ENCODE measurements at regions not wholly inside any gene's neighbourhood (a gene's known extent, or its start where the extent isn't known, plus 50 kb on each side); places are given as distances from the start of the nearest gene placed in this dataset.

- no peak for DNase-seq
Observed at GRCh38 chr6:66896415-66896814, 1189.4 kb upstream of the EYS start.

DNA sequence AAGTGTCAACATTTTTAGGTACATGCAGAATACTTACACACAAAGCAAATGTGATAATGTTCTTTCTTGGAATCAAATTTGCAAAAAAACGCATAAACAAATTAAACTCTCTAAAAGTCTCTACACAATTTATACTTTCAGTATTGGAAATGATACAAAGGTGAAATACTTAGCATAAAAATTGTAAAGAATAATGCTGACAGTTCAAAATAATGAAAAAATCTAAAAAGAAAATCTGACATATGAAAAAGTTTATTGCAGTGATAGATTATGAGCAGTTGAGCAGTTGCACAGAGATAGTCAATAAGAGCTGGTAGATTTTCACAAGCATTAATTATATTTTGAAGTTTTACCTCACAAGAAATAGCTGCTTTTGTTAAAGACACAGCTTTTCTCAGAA, 1176.4 kb upstream of the EYS start:
- DNase-seq, result no peak

DNA sequence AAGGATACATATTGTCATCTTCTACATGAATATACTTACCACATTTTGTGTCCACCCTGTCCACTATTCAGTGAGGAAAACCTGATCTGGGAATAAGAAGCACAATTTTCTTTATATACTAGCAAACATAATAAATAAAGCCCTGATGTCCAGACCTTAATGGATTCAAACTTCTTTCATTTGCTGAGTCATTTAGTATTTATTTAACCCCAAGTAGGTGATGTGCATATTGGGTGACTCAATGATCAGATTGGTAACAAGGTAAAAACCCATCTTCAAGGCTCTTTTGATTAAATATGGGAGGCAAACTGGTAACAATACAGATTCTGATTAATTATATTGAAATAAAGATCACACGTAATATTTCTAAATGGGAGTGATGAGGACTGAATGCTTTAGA, 1159.8 kb upstream of the EYS start:
- DNase-seq, result no peak

GRCh38 chr6:66865771-66866170, 1158.7 kb upstream of the EYS start:
- DNase-seq, result no peak

GRCh38 chr6:66861007-66861541, 1154.0 kb upstream of the EYS start:
- DNase-seq, result no peak

DNA sequence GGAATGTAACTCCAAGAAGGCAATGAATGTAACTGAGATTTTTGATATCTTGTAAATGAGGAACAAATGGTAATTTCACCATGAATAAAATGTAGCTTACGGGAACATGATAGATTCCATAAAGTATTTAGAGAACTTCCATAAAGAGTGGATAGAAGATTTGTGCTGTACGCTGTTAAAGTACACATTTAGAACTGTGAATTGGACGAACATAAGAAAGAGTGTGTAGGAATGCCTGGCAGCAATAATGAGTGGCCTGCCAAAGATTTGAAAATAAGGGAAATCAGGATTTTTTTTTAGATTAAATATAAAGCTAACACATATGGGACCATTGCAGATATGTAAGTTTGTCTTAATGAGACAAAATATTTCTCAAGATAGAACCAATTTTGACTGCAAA, 1153.3 kb upstream of the EYS start:
- DNase-seq, result no peak

- no peak for DNase-seq
Observed at GRCh38 chr6:66858196-66858595, 1151.2 kb upstream of the EYS start.

DNA sequence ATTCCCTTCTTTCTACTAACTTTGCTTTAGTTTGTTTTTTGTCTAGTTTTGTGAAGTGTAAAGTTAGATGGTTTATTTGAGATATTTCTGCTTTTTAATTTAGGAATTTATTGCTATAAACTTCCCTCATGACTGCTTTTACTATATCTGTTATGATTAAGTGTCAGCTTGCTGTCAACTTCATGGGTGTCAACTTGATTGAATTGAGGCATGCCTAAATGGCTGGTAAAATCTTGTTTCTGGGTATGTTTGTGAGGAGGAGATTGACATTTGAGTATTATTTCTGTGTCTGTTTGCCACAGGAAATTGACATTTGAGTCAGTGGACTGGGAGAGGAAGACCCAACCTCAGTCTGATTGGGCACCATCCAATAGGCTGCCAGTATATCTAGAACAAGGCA, 1147.0 kb upstream of the EYS start:
- DNase-seq, result no peak

GRCh38 chr6:66851930-66852329, 1144.9 kb upstream of the EYS start:
- no peak for DNase-seq

DNA sequence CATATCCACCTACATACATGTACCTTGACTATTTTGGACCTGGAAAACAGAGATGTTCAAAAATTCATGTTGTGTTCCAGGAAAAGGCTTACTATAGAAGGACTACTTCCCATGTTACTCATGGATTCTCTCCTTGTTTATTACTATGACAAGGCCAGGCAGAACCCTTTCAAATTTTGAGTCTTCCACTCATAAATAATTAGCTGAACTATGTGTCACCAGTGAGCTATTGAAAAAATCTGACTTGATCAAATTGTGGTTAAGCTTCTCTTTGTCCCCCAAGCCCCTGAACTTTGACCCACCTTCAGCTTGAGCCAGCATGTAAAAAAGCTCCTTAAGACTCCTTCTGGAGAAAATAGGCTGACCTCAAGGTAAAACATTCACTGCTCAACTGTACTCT, 1142.8 kb upstream of the EYS start:
- no peak for DNase-seq

GRCh38 chr6:66848244-66848953, 1141.4 kb upstream of the EYS start:
- DNase-seq, result no peak

DNA sequence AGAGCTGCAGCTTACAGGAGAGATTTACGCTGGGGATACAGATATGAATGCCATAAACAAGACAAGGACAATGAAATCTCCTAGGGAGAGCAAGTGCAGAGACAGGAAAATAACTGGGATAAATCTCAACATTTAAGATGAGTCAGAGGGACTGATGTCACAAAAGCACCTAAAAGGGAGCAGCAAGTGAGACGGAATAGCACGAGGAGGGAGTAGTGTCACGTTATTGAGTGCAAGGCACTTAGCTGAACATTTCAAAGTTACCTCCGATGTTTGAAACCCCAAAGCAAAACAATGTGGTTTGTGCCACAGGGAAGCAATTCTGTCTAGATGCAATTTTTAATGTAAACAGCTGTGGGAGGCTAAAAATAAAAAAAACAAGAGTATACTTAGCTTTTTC, 1131.7 kb upstream of the EYS start:
- no peak for DNase-seq

GRCh38 chr6:66825539-66825938, 1118.5 kb upstream of the EYS start:
- DNase-seq, result no peak

DNA sequence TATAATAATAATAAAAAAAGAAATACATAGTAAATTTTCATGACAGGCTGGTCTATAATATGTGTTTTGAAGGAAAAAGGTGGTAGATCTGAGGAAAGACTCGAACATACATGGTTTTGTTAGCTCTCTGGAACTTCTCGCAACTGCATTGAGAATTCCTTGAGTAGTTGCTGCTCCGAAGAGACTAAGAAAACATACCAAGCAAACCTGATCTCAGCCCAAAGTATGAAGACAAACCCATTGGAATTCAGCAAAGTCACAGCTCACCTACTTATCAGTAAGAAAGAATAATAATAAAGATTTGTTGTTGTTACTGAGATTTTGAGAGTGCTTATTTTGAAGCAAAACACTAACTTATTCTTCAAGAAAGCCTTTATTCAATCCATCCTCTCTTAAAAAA, 1107.1 kb upstream of the EYS start:
- no peak for DNase-seq

GRCh38 chr6:66808771-66809170, 1101.7 kb upstream of the EYS start:
- DNase-seq, result no peak

- DNase-seq, result no peak
Observed at GRCh38 chr6:66796987-66797386, 1090.0 kb upstream of the EYS start.

DNA sequence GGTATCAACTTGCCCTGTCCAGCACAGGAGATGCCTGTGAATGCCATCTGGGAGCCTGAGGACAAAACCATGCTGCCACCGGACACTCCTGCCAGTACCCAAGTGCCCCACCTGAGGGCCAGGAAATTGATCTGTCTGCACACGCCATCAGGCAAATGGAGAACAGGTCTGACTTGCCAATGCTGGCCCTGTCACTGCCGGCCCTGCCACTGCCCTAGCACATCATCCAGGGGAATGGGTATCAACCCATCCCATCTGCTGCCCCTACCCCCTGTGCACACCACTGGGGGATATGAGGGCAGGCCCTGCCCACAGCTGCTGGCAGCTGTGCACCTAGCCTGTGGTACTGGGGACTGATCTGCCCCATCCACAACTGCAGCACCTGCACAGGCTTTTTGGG, 1081.6 kb upstream of the EYS start:
- no peak for DNase-seq

DNA sequence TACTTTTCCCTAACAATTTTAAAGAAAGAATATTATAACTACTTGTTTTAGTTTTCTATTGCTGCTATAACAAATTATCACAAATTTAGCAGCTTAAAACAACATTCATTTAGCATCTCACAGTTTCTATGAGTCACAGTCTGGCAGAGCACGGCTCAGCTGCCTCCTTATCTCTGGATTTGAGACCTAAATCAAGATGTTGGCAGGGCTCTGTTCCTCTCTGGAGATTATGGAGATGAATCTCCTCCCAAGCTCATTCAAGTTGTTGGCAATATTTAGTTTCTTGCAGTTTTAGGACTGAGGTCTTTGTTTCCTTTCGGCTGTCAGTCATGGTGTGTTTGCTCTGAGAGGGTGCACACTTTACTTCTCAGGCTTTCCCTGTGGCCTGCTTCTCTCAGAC, 1065.8 kb upstream of the EYS start:
- DNase-seq, result no peak

- no peak for DNase-seq
Observed at GRCh38 chr6:66771626-66772025, 1064.6 kb upstream of the EYS start.

DNA sequence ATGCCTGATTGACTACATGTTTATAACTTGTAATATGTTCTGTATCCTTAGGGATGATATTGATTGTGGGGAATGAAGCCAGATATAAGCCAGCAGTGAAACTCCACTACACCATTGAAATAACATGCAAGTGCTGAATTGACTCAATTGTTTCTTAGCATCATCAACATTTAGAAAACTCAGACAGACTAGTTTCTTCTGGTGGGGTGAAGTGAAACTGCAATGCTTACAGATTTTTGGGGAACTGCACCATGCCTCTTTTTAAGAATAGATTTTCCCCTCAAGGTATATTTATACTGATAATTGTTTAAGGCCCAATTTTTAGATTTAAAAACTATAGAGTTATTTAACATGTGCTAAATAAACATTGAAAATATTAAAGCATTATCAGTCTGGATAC, 1044.6 kb upstream of the EYS start:
- no peak for DNase-seq

DNA sequence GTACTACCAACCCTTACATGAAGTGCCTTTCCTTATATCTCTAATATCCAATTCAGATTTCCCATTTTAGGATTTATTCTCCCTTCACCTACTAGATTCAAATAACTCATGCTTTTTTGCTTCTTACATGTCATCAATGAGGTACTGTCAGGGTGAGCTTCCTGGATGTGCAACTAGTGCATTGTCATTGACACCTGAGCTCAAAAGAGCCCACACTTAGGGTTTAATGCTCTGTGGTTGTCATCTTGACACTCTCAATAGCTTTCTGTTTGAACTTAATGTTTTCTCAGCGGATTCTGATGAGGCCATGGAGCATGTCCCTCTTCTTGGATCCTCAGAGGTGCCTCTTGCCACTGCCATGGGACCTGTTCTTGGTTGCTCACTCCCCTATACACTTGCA, 1033.3 kb upstream of the EYS start:
- DNase-seq, result no peak

GRCh38 chr6:66735106-66735890, 1028.3 kb upstream of the EYS start:
- no peak for DNase-seq

- DNase-seq, result no peak
Observed at GRCh38 chr6:66731310-66731709, 1024.3 kb upstream of the EYS start.

DNA sequence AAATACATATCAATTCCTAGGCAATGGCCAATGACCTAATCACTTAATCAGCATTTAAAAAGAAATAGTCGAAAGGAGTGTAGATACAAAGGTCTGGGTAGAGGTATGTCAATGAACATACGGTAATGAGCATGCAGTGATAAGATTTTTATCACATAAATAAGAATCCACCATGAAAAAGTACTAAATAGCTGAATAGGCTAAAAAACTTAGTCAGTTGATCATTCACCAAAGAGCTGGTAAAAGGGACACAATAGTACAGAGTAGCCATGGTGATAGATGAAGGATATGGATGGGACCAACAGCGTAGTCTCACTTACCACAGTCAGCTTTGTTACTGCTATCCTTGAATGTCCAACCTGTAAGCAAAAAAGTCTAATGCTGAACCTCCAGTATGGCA, 1018.6 kb upstream of the EYS start:
- DNase-seq, result no peak

DNA sequence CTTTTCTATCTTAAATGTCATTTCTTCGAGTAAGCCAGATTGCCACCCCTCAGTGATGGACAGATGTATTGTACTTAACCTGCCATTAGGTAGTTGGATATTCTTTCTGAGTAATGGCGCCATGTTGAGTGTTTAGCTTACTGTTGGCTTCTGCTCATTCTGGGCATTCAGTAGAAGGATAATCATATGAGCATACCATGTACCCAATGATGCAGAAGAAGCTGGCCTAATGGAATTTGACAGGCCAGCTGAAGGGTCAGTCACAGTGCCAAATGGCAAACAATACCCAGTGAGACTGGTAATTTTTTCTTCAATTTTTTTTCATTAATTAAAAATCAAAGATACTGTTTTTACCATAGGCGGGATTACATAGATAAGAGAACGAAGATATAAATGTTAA, 1010.8 kb upstream of the EYS start:
- DNase-seq, result peak; percentile 25

Measured in retina (tissue), 1 donor.